OCI-LY1 (cell line): ENCODE measurements at regions not wholly inside any gene's neighbourhood (a gene's known extent, or its start where the extent isn't known, plus 50 kb on each side); places are given as distances from the start of the nearest gene placed in this dataset.

Experiments used
- EZH2 ChIP-seq: fragments of 200-600 bp; sonication (generic), shearing (Covaris generic); IDR thresholded peaks from 2 replicates; pipeline ENCODE4 v1.8.0; 2017; ENCODE audit warnings: borderline replicate concordance, mixed run types, mild to moderate bottlenecking, antibody characterized with exemption, low read length, moderate library complexity, mixed read lengths
- TF ChIP-seq, protein P1 (sequence below): fragments of 200-600 bp; sonication (generic), shearing (Covaris generic); IDR thresholded peaks from 2 replicates; pipeline ENCODE4 v1.5.1; 2017; ENCODE audit warnings: mild to moderate bottlenecking, antibody characterized with exemption, low read length, moderate library complexity, mixed read lengths

DNA sequence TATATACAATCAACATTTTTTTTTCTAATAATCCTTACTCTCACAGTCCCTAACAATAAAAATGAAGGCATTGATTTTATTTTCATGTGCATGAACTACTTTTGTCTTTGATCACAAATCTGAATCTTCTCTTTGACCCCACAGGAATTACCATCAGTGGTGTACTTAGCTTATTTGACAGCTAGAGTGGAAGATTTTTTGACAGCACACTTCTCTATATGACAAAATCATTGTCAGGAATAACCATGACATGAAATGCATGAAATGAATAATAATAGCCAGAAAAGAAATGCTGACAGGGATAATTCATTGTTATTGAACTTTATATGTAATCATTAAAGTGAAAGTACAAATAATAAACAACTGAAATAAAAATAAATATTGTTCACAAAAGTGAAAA lies 604.2 kb downstream of the EPHA5 start:
- TF ChIP-seq EZH2 = no peak
- TF ChIP-seq, protein P1, sequence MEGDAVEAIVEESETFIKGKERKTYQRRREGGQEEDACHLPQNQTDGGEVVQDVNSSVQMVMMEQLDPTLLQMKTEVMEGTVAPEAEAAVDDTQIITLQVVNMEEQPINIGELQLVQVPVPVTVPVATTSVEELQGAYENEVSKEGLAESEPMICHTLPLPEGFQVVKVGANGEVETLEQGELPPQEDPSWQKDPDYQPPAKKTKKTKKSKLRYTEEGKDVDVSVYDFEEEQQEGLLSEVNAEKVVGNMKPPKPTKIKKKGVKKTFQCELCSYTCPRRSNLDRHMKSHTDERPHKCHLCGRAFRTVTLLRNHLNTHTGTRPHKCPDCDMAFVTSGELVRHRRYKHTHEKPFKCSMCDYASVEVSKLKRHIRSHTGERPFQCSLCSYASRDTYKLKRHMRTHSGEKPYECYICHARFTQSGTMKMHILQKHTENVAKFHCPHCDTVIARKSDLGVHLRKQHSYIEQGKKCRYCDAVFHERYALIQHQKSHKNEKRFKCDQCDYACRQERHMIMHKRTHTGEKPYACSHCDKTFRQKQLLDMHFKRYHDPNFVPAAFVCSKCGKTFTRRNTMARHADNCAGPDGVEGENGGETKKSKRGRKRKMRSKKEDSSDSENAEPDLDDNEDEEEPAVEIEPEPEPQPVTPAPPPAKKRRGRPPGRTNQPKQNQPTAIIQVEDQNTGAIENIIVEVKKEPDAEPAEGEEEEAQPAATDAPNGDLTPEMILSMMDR = no peak
